ENCODE measurements at regions not wholly inside any gene's neighbourhood (a gene's known extent, or its start where the extent isn't known, plus 50 kb on each side); places are given as distances from the start of the nearest gene placed in this dataset.

- no peak overlapping the region for H3K4me3 ChIP-seq (ENCODE audit: low read depth, low read length)
- no peak for DNase-seq (ENCODE audit: low read depth)
- TF ChIP-seq MYC (IDR thresholded peaks at IDR 0.05; ENCODE audit: low read depth, low read length) (no peak), POLR2A (IDR thresholded peaks at IDR 0.05; ENCODE audit: extremely low read depth, insufficient read length) (no peak), MAX (IDR thresholded peaks at IDR 0.05; ENCODE audit: low read depth, low read length) (no peak)
- TF ChIP-seq, protein P1, sequence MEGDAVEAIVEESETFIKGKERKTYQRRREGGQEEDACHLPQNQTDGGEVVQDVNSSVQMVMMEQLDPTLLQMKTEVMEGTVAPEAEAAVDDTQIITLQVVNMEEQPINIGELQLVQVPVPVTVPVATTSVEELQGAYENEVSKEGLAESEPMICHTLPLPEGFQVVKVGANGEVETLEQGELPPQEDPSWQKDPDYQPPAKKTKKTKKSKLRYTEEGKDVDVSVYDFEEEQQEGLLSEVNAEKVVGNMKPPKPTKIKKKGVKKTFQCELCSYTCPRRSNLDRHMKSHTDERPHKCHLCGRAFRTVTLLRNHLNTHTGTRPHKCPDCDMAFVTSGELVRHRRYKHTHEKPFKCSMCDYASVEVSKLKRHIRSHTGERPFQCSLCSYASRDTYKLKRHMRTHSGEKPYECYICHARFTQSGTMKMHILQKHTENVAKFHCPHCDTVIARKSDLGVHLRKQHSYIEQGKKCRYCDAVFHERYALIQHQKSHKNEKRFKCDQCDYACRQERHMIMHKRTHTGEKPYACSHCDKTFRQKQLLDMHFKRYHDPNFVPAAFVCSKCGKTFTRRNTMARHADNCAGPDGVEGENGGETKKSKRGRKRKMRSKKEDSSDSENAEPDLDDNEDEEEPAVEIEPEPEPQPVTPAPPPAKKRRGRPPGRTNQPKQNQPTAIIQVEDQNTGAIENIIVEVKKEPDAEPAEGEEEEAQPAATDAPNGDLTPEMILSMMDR (IDR thresholded peaks at IDR 0.05; ENCODE audit: low read depth, low read length), result no peak
Measured at GRCh38 chr9:89822996-89823395, 218.2 kb downstream of the GADD45G start.

- TF ChIP-seq POLR2A (IDR thresholded peaks at IDR 0.05; ENCODE audit: extremely low read depth, insufficient read length), result no peak
- TF ChIP-seq MYC (IDR thresholded peaks at IDR 0.05; ENCODE audit: low read depth, low read length), result no peak
- TF ChIP-seq, protein P1 (IDR thresholded peaks at IDR 0.05; ENCODE audit: low read depth, low read length), result no peak
- TF ChIP-seq MAX (IDR thresholded peaks at IDR 0.05; ENCODE audit: low read depth, low read length), result no peak
- H3K4me3 ChIP-seq (ENCODE audit: low read depth, low read length), result no peak overlapping the region
- no peak for DNase-seq (ENCODE audit: low read depth)
Measured at GRCh38 chr9:89825669-89826068, 220.9 kb downstream of the GADD45G start.

- TF ChIP-seq POLR2A (IDR thresholded peaks at IDR 0.05; ENCODE audit: extremely low read depth, insufficient read length) (no peak), MAX (IDR thresholded peaks at IDR 0.05; ENCODE audit: low read depth, low read length) (no peak), MYC (IDR thresholded peaks at IDR 0.05; ENCODE audit: low read depth, low read length) (no peak)
- TF ChIP-seq, protein P1 (IDR thresholded peaks at IDR 0.05; ENCODE audit: low read depth, low read length), result no peak
- H3K4me3 ChIP-seq (ENCODE audit: low read depth, low read length), result no peak overlapping the region
- DNase-seq (ENCODE audit: low read depth), result no peak
Measured at GRCh38 chr9:89826186-89826585, 221.4 kb downstream of the GADD45G start.

DNA sequence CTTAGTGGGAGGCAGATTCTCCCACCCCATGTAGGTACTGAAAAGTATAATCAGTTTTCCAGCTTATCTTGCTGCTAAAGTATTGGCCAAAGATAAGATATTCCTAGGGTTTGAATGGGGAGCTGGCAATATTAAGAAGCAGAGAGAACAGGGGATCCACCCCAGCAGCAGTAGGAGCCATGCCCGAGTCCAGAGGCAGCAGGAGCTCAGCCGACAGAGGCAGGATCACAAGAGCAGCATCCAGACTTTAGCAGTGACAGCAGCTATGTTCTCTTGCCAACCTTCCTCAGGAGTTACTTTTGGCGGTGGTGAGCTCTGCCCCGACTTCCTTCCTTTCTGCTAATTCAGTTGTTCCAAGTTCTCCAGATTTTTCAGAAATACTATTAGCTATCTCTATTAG, 224.5 kb downstream of the GADD45G start:
- no peak for DNase-seq (ENCODE audit: low read depth)
- no peak for TF ChIP-seq MYC (IDR thresholded peaks at IDR 0.05; ENCODE audit: low read depth, low read length)
- TF ChIP-seq MAX (IDR thresholded peaks at IDR 0.05; ENCODE audit: low read depth, low read length), result no peak
- TF ChIP-seq POLR2A (IDR thresholded peaks at IDR 0.05; ENCODE audit: extremely low read depth, insufficient read length), result no peak
- no peak overlapping the region for H3K4me3 ChIP-seq (ENCODE audit: low read depth, low read length)

DNA sequence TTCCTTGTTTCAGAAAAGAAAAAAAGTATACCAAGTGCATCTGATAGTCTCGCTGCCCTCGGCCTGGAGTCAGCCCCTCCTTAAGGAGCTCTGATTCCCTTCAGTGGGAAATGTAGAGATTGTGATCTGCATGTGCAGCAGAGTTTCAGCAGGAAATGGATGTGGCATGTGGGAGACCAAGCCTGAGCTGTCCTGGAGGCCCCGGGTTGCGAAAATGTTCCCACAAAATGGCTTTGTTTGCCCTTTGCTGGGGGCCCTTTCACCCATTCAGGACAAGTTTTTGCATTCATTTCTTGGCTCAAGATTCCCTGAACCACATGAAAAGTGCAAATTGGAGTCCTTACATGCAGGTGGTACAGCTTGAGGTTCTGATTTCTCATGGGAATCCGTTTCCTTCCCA, 230.9 kb downstream of the GADD45G start:
- no peak overlapping the region for H3K4me3 ChIP-seq (ENCODE audit: low read depth, low read length)
- DNase-seq (ENCODE audit: low read depth), result peak; percentile 53
- TF ChIP-seq POLR2A (IDR thresholded peaks at IDR 0.05; ENCODE audit: extremely low read depth, insufficient read length), result no peak
- no peak for TF ChIP-seq MAX (IDR thresholded peaks at IDR 0.05; ENCODE audit: low read depth, low read length)
- TF ChIP-seq, protein P1 (IDR thresholded peaks at IDR 0.05; ENCODE audit: low read depth, low read length), result no peak
- no peak for TF ChIP-seq MYC (IDR thresholded peaks at IDR 0.05; ENCODE audit: low read depth, low read length)

DNA sequence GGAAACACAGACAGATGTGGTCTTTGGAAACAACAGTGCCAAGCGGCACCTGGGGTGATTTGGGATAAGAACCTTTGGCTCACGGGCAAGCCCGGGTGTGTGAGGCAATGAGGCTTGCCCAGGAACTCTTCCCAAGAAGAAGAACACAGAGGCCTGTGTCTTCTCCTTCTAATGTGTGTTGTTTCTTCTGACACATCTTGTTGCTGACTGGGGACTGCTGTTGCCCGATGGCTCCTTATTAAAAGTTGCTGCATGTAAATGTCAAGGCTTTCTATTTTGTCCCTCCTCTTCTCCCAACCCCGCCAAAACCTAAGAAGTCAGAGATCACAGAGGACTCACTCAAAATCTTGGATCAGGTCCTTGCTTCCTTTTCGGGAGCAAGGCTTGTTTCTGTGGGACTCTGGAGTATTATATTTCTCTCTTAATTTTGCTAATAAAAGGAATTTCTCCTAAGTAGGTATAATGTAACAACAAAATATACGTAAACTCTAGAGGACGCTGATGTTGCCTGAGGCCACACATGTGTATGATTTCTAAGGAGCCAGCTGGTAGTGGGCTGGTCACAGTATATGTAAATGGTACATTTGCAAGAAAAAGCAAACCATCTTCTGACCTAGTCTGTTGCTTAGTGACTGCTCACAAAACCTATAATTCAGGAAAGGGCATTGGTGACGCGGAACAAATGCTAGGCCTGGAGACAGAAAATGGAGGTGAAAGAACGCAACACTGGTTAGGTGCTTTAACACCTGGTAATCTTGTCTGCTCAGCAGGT, 232.5 kb downstream of the GADD45G start:
- no peak for DNase-seq (ENCODE audit: low read depth)
- no peak for TF ChIP-seq MAX (IDR thresholded peaks at IDR 0.05; ENCODE audit: low read depth, low read length)
- TF ChIP-seq POLR2A (IDR thresholded peaks at IDR 0.05; ENCODE audit: extremely low read depth, insufficient read length), result no peak
- TF ChIP-seq, protein P1 (IDR thresholded peaks at IDR 0.05; ENCODE audit: low read depth, low read length), result no peak
- TF ChIP-seq MYC (IDR thresholded peaks at IDR 0.05; ENCODE audit: low read depth, low read length), result no peak
- H3K4me3 ChIP-seq (ENCODE audit: low read depth, low read length), result no peak overlapping the region
